B cell (primary cell): ENCODE measurements at regions not wholly inside any gene's neighbourhood (a gene's known extent, or its start where the extent isn't known, plus 50 kb on each side); places are given as distances from the start of the nearest gene placed in this dataset.

Source experiments
- ATAC-seq: fragments of 200-7000 bp; cut with Tn5 transposase; one replicate; pipeline ENCODE4 v1.10.0; 2021; ENCODE audit warnings: low read depth, mild to moderate bottlenecking, moderate number of reproducible peaks, moderate library complexity
- CTCF ChIA-PET: fragments of 350-600 bp; sonication (Branson Sonifier 250); formaldehyde crosslinking; loops from one replicate; lab custom pipeline; 2021; ENCODE audit warnings: antibody characterized with exemption, inconsistent platforms; lab: Charles Lee
- POLR2A ChIA-PET: fragments of 350-600 bp; sonication (Branson Sonifier 250); formaldehyde crosslinking; loops from one replicate; lab custom pipeline; 2021; ENCODE audit warnings: antibody characterized with exemption; lab: Charles Lee
- DNase-seq: peaks from one replicate; pipeline ENCODE4 v3.0.0; 2013
- H2AFZ ChIP-seq: 2 replicates; pipeline ENCODE4 v1.6.1; 2012; ENCODE audit warnings: mild to moderate bottlenecking, low read depth, low read length; ENCODE audit not compliant: insufficient read depth, poor library complexity, severe bottlenecking
- H3K27ac ChIP-seq, 2 donors: 1 replicate in 1 of 2; 2 replicates in 1 of 2; pipeline ENCODE4 v1.5.1; 2012 to 2013; ENCODE audit warnings: low read length in 2 of 2, mild to moderate bottlenecking in 2 of 2, moderate library complexity in 1 of 2
- H3K27me3 ChIP-seq, 4 experiments: fragments of 200-600 bp in 1 of 4; sonication (generic) in 1 of 4; replicated peaks in 1 of 4; 1 replicate in 2 of 4; 2 replicates in 2 of 4; pipeline versions ENCODE4 v1.6.1 to v1.7.0; 2013 to 2016; ENCODE audit warnings: low read length in 3 of 4, mild to moderate bottlenecking in 2 of 4, mixed read lengths in 1 of 4, moderate library complexity in 1 of 4; ENCODE audit not compliant: insufficient read depth in 4 of 4, control insufficient read depth in 3 of 4; ENCODE audit errors: control extremely low read depth in 1 of 4
- H3K36me3 ChIP-seq, 2 experiments: replicated peaks in 1 of 2; 1 replicate in 1 of 2; 2 replicates in 1 of 2; pipeline versions ENCODE4 v1.6.1 to v1.7.1; 2013; ENCODE audit warnings: low read length in 1 of 2; ENCODE audit not compliant: insufficient read depth in 2 of 2, control insufficient read depth in 1 of 2; ENCODE audit errors: control extremely low read depth in 1 of 2, extremely low read depth in 1 of 2
- H3K4me1 ChIP-seq, 2 donors: fragments of 200-600 bp in 1 of 2; sonication (generic) in 1 of 2; 1 replicate in 1 of 2; 2 replicates in 1 of 2; pipeline versions ENCODE4 v1.5.1 to v1.6.1; 2013 to 2017; ENCODE audit warnings: low read length in 2 of 2; ENCODE audit not compliant: control insufficient read depth in 2 of 2, insufficient read depth in 2 of 2
- H3K4me2 ChIP-seq: replicated peaks from 2 replicates; pipeline ENCODE3; 2012; ENCODE audit warnings: mild to moderate bottlenecking, low read depth, low read length; ENCODE audit not compliant: poor library complexity, severe bottlenecking
- H3K4me3 ChIP-seq, 5 experiments: fragments of 200-600 bp in 1 of 5; sonication (generic) in 1 of 5; 1 replicate in 3 of 5; 2 replicates in 2 of 5; pipeline versions ENCODE4 v1.5.1 to v1.7.0; 2011 to 2016; ENCODE audit warnings: low read length in 4 of 5, mild to moderate bottlenecking in 4 of 5, low read depth in 2 of 5, control low read depth in 1 of 5, moderate library complexity in 1 of 5; ENCODE audit not compliant: insufficient read depth in 1 of 5; ENCODE audit errors: control extremely low read depth in 1 of 5, extremely low read depth in 1 of 5
- H3K79me2 ChIP-seq: fragments of 200-600 bp; sonication (generic); one replicate; pipeline ENCODE4 v1.6.0; 2016; ENCODE audit warnings: low read length; ENCODE audit not compliant: control insufficient read depth, insufficient read depth
- H3K9ac ChIP-seq: fragments of 200-600 bp; sonication (generic); 2 replicates; pipeline ENCODE4 v1.6.1; 2017; ENCODE audit warnings: mild to moderate bottlenecking, low read length, moderate library complexity
- H3K9me3 ChIP-seq, 3 donors: one replicate each; pipeline versions ENCODE4 v1.6.1 to v1.7.1; 2013; ENCODE audit warnings: low read length in 2 of 3; ENCODE audit not compliant: control insufficient read depth in 2 of 3, insufficient read depth in 1 of 3; ENCODE audit errors: control extremely low read depth in 1 of 3
- H4K20me1 ChIP-seq: 2 replicates; pipeline ENCODE4 v1.6.0; 2012; ENCODE audit warnings: mild to moderate bottlenecking, low read length; ENCODE audit not compliant: insufficient read depth, control insufficient read depth, poor library complexity, severe bottlenecking
- H3K27ac Mint-ChIP-seq: one replicate; pipeline ENCODE4 v1.8.0; 2021; ENCODE audit warnings: mixed read lengths
- H3K27me3 Mint-ChIP-seq: one replicate; pipeline ENCODE4 v1.8.0; 2021; ENCODE audit warnings: mixed read lengths
- H3K4me1 Mint-ChIP-seq: one replicate; pipeline ENCODE4 v1.8.0; 2021; ENCODE audit warnings: mixed read lengths
- H3K4me3 Mint-ChIP-seq: one replicate; pipeline ENCODE4 v1.8.0; 2021; ENCODE audit warnings: mixed read lengths
- H3K9me3 Mint-ChIP-seq: one replicate; pipeline ENCODE4 v1.8.0; 2022; ENCODE audit warnings: mixed read lengths; ENCODE audit not compliant: insufficient read depth
- CTCF ChIP-seq: fragments of 200-600 bp; IDR thresholded peaks from one replicate; pipeline ENCODE4 v1.8.0; 2022; ENCODE audit warnings: antibody characterized with exemption, mild to moderate bottlenecking
- EZH2 ChIP-seq: IDR thresholded peaks from 2 replicates; pipeline ENCODE4 v1.6.1; 2012; ENCODE audit warnings: borderline replicate concordance, low read depth, mild to moderate bottlenecking, moderate library complexity, low read length; ENCODE audit not compliant: insufficient read depth, poor library complexity, severe bottlenecking
- WGBS: methylation state at CpG from one replicate; pipeline ENCODE4 v1.1.5; 2013; ENCODE audit warnings: missing lambda C conversion rate; ENCODE audit not compliant: insufficient coverage; 5-methylcytosine and 5-hydroxymethylcytosine counted together
- intact Hi-C: fragments of 100-400 bp; cut with micrococcal nuclease; formaldehyde crosslinking; loops from one replicate; pipeline ENCODE4 v1.10.0; 2022

DNA sequence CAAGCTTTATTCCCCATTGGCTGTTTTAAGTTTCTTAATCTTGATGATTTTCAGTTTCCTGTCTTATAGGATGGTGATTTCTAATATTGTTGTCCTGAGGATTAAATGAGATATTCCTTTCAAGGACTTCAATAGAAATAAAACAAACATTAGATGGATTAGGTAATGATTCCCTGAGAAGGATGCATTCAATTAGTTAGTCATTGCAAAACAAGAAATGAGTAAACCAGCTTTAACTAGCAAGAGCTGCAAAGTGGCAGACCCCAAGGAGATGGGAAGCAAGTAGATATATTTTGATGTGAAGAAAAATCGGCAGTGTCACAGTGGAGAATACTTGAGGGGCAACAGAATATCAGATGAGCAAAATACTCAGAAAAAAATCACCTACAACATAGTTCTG lies 849.1 kb downstream of the TUSC7 start:
- Histone ChIP-seq H3K4me3 (no peak overlapping the region), H3K4me2 (no peak overlapping the region), H2AFZ (no peak overlapping the region), H3K79me2 (no peaks in the 10 kb centered on the region), H4K20me1 (no peaks in the 10 kb centered on the region), H3K36me3 (no peaks in the 10 kb centered on the region), H3K9ac (no peak overlapping the region), H3K27me3 (no peaks in the 10 kb centered on the region), H3K4me1 (no peaks in the 10 kb centered on the region), H3K27ac (no peak overlapping the region), H3K9me3 (no peaks in the 10 kb centered on the region)
- DNase-seq = no peak
- no CpG with 5 or more reads among the region's 1 CpG for WGBS
- intact Hi-C loops = no loop called here
- Mint-ChIP-seq H3K27me3 (no peaks in the 10 kb centered on the region), H3K27ac (no peak overlapping the region), H3K4me3 (no peak overlapping the region), H3K9me3 (peaks cover 3% of the 10 kb centered on the region), H3K4me1 (no peaks in the 10 kb centered on the region)
- no peak for TF ChIP-seq CTCF
- TF ChIP-seq EZH2 = no peak
- ChIA-PET POLR2A (no interaction called here), CTCF (no interaction called here)
- no peak for ATAC-seq

GRCh38 chr3:117562000-117562399 lies 852.4 kb downstream of the TUSC7 start:
- 77% methylated on average over 1 of the region's 2 CpGs for WGBS
- Histone ChIP-seq H4K20me1 (no peaks in the 10 kb centered on the region), H3K36me3 (no peaks in the 10 kb centered on the region), H3K9me3 (no peaks in the 10 kb centered on the region), H2AFZ (no peak overlapping the region), H3K79me2 (no peaks in the 10 kb centered on the region), H3K4me2 (no peak overlapping the region), H3K27ac (no peak overlapping the region), H3K9ac (no peak overlapping the region), H3K4me1 (no peaks in the 10 kb centered on the region), H3K4me3 (no peak overlapping the region), H3K27me3 (no peaks in the 10 kb centered on the region)
- intact Hi-C loops = no loop called here
- Mint-ChIP-seq H3K4me1 (no peaks in the 10 kb centered on the region), H3K9me3 (no peaks in the 10 kb centered on the region), H3K27me3 (no peaks in the 10 kb centered on the region), H3K4me3 (no peak overlapping the region), H3K27ac (no peak overlapping the region)
- ATAC-seq (no peak), DNase-seq (no peak)
- TF ChIP-seq CTCF = no peak
- no peak for TF ChIP-seq EZH2
- ChIA-PET CTCF (no interaction called here), POLR2A (no interaction called here)
